ENCODE measurements at regions not wholly inside any gene's neighbourhood (a gene's known extent, or its start where the extent isn't known, plus 50 kb on each side); places are given as distances from the start of the nearest gene placed in this dataset.

GRCh38 chr18:21991081-21991534, 178.3 kb upstream of the GATA6 start (continued):
- TF ChIP-seq NONO (IDR thresholded peaks at IDR 0.05): no peak
- no peak for TF ChIP-seq NONO (CRISPR knock-in tag; conservative IDR thresholded peaks at IDR 0.05)
- TF ChIP-seq THAP9 (CRISPR knock-in tag; IDR thresholded peaks at IDR 0.05; ENCODE audit: borderline replicate concordance): no peak
- TF ChIP-seq ZNF180 (CRISPR knock-in tag; IDR thresholded peaks at IDR 0.05; ENCODE audit: borderline replicate concordance, low read depth): no peak
- TF ChIP-seq CHCHD3 (CRISPR knock-in tag; IDR thresholded peaks at IDR 0.05): no peak
- no peak for TF ChIP-seq ESRRA (CRISPR knock-in tag; IDR thresholded peaks at IDR 0.05; ENCODE audit: low read depth)
- no peak for TF ChIP-seq ZFP37 (CRISPR knock-in tag; IDR thresholded peaks at IDR 0.05; ENCODE audit: borderline replicate concordance)
- no peak for TF ChIP-seq GLMP (CRISPR knock-in tag; IDR thresholded peaks at IDR 0.05; ENCODE audit: borderline replicate concordance)
- no peak for TF ChIP-seq PHB2 (IDR thresholded peaks at IDR 0.05; ENCODE audit: partially characterized antibody)
- no peak for TF ChIP-seq GLI4 (CRISPR knock-in tag; IDR thresholded peaks at IDR 0.05; ENCODE audit: borderline replicate concordance)
- no peak for TF ChIP-seq BCLAF1 (IDR thresholded peaks at IDR 0.05)
- TF ChIP-seq MBD4 (IDR thresholded peaks at IDR 0.05; ENCODE audit: borderline replicate concordance, low read length): no peak
- TF ChIP-seq ZNF263 (CRISPR knock-in tag; IDR thresholded peaks at IDR 0.05): no peak
- TF ChIP-seq ZNF615 (CRISPR knock-in tag; IDR thresholded peaks at IDR 0.05; ENCODE audit: borderline replicate concordance): no peak
- TF ChIP-seq ZNF83 (CRISPR knock-in tag; IDR thresholded peaks at IDR 0.05; ENCODE audit: borderline replicate concordance): no peak
- TF ChIP-seq HMG20A (CRISPR knock-in tag; IDR thresholded peaks at IDR 0.05; ENCODE audit: borderline replicate concordance): peak; percentile 70; the same call in 1 of the 2 replicates
- no peak for TF ChIP-seq MATR3 (CRISPR knock-in tag; IDR thresholded peaks at IDR 0.05)
- TF ChIP-seq TCF7L2 (IDR thresholded peaks at IDR 0.05; ENCODE audit: low read depth, low read length): no peak
- 0 out of 2 replicates have a peak, but pooled peaks have one; percentile 43 for TF ChIP-seq KDM1A (CRISPR knock-in tag; IDR thresholded peaks at IDR 0.05)
- TF ChIP-seq CAMTA2 (CRISPR knock-in tag; IDR thresholded peaks at IDR 0.05; ENCODE audit: borderline replicate concordance): no peak
- TF ChIP-seq REL (CRISPR knock-in tag; conservative IDR thresholded peaks at IDR 0.05): no peak
- TF ChIP-seq FOXP4 (CRISPR knock-in tag; IDR thresholded peaks at IDR 0.05): peak; percentile 89
